Activated naive CD4-positive, alpha-beta T cell treated with anti-CD3 and anti-CD28 coated beads for 36 hours (primary cell): ENCODE measurements at regions not wholly inside any gene's neighbourhood (a gene's known extent, or its start where the extent isn't known, plus 50 kb on each side); places are given as distances from the start of the nearest gene placed in this dataset.

Experiments
- CTCF ChIA-PET: fragments of 350-600 bp; sonication (Branson Sonifier 250); formaldehyde crosslinking; loops from one replicate; lab custom pipeline; 2021; ENCODE audit warnings: antibody characterized with exemption; lab: Charles Lee
- DNase-seq: peaks from one replicate; pipeline ENCODE4 v3.0.0-alpha.2; 2020
- H3K27ac Mint-ChIP-seq: one replicate; pipeline ENCODE4 v1.8.0; 2021; ENCODE audit warnings: mild to moderate bottlenecking, mixed read lengths
- H3K27me3 Mint-ChIP-seq: one replicate; pipeline ENCODE4 v1.8.0; 2021; ENCODE audit warnings: low read depth, mixed read lengths
- H3K36me3 Mint-ChIP-seq: one replicate; pipeline ENCODE4 v1.8.0; 2021; ENCODE audit warnings: low read depth, mixed read lengths
- H3K4me1 Mint-ChIP-seq: one replicate; pipeline ENCODE4 v1.8.0; 2021; ENCODE audit warnings: low read depth, mixed read lengths
- H3K4me3 Mint-ChIP-seq: one replicate; pipeline ENCODE4 v1.8.0; 2021; ENCODE audit warnings: mild to moderate bottlenecking, moderate library complexity, mixed read lengths
- H3K9me3 Mint-ChIP-seq: one replicate; pipeline ENCODE4 v1.8.0; 2021; ENCODE audit warnings: mixed read lengths
- intact Hi-C: fragments of 100-400 bp; cut with micrococcal nuclease; formaldehyde crosslinking; loops from one replicate; pipeline ENCODE4 v1.15.1; 2023

- Mint-ChIP-seq H3K9me3 (no peaks in the 10 kb centered on the region), H3K27me3 (no peaks in the 10 kb centered on the region), H3K27ac (no peak overlapping the region), H3K36me3 (no peaks in the 10 kb centered on the region), H3K4me3 (no peak overlapping the region), H3K4me1 (no peaks in the 10 kb centered on the region)
- CTCF ChIA-PET = no interaction called here
- DNase-seq = no peak
- intact Hi-C loops = no loop called here
Observed at GRCh38 chr6:14844411-14844810, 401.5 kb upstream of the JARID2 start.

- CTCF ChIA-PET = no interaction called here
- H3K4me1 Mint-ChIP-seq = no peaks in the 10 kb centered on the region
- H3K27ac Mint-ChIP-seq = no peak overlapping the region
- no peak overlapping the region for H3K4me3 Mint-ChIP-seq
- no peak for DNase-seq
- no peaks in the 10 kb centered on the region for H3K27me3 Mint-ChIP-seq
- no peaks in the 10 kb centered on the region for H3K9me3 Mint-ChIP-seq
- no peaks in the 10 kb centered on the region for H3K36me3 Mint-ChIP-seq
- intact Hi-C loops = no loop called here
Observed at GRCh38 chr6:14848019-14848418, 397.9 kb upstream of the JARID2 start.

- intact Hi-C loops = no loop called here
- Mint-ChIP-seq H3K4me1 (no peaks in the 10 kb centered on the region), H3K4me3 (no peak overlapping the region), H3K9me3 (no peaks in the 10 kb centered on the region), H3K27ac (no peak overlapping the region), H3K27me3 (no peaks in the 10 kb centered on the region), H3K36me3 (no peaks in the 10 kb centered on the region)
- CTCF ChIA-PET = no interaction called here
- no peak for DNase-seq
Observed at GRCh38 chr6:14849185-14849584, 396.7 kb upstream of the JARID2 start.

- no peaks in the 10 kb centered on the region for H3K36me3 Mint-ChIP-seq
- no peaks in the 10 kb centered on the region for H3K9me3 Mint-ChIP-seq
- no peak for DNase-seq
- CTCF ChIA-PET = no interaction called here
- no peaks in the 10 kb centered on the region for H3K4me1 Mint-ChIP-seq
- no peak overlapping the region for H3K27ac Mint-ChIP-seq
- intact Hi-C loops = no loop called here
- H3K4me3 Mint-ChIP-seq = no peak overlapping the region
- H3K27me3 Mint-ChIP-seq = no peaks in the 10 kb centered on the region
Observed at GRCh38 chr6:14851281-14851680, 394.6 kb upstream of the JARID2 start.

GRCh38 chr6:14852375-14852774, 393.5 kb upstream of the JARID2 start:
- Mint-ChIP-seq H3K9me3 (no peaks in the 10 kb centered on the region), H3K4me3 (no peak overlapping the region), H3K27ac (no peak overlapping the region), H3K4me1 (peaks cover 7% of the 10 kb centered on the region), H3K36me3 (no peaks in the 10 kb centered on the region), H3K27me3 (no peaks in the 10 kb centered on the region)
- intact Hi-C loops = no loop called here
- no peak for DNase-seq
- CTCF ChIA-PET = no interaction called here

- no peak for DNase-seq
- Mint-ChIP-seq H3K4me3 (no peak overlapping the region), H3K9me3 (no peaks in the 10 kb centered on the region), H3K4me1 (peaks cover 28% of the 10 kb centered on the region), H3K27ac (no peak overlapping the region), H3K36me3 (no peaks in the 10 kb centered on the region), H3K27me3 (no peaks in the 10 kb centered on the region)
- intact Hi-C loops = loop anchor here (5.0 kb wide), 2 partner anchors 391 to 644 kb away; partner anchors contain the start of gene JARID2
- CTCF ChIA-PET = no interaction called here
Observed at GRCh38 chr6:14856177-14856576, 389.7 kb upstream of the JARID2 start.

- H3K4me1 Mint-ChIP-seq = peaks cover 28% of the 10 kb centered on the region
- peak overlapping the region; percentile 91 for H3K27ac Mint-ChIP-seq
- intact Hi-C loops = loop anchor here (1.0 to 5.0 kb wide), 3 partner anchors 124 to 645 kb away; partner anchors contain the start of gene JARID2
- no peaks in the 10 kb centered on the region for H3K27me3 Mint-ChIP-seq
- no peaks in the 10 kb centered on the region for H3K36me3 Mint-ChIP-seq
- peak overlapping the region; percentile 36 for H3K4me3 Mint-ChIP-seq
- no peak for DNase-seq
- H3K9me3 Mint-ChIP-seq = no peaks in the 10 kb centered on the region
- CTCF ChIA-PET = no interaction called here
Observed at GRCh38 chr6:14857001-14857400, 388.9 kb upstream of the JARID2 start.

- Mint-ChIP-seq H3K27me3 (no peaks in the 10 kb centered on the region), H3K36me3 (no peaks in the 10 kb centered on the region), H3K9me3 (no peaks in the 10 kb centered on the region), H3K4me3 (peak overlapping the region; percentile 36), H3K4me1 (peaks cover 28% of the 10 kb centered on the region), H3K27ac (peak overlapping the region; percentile 91)
- CTCF ChIA-PET = no interaction called here
- intact Hi-C loops = loop anchor here (1.0 to 5.0 kb wide), 3 partner anchors 124 to 645 kb away; partner anchors contain the start of gene JARID2
- DNase-seq = peak; percentile 79
Observed at GRCh38 chr6:14857501-14857900, 388.4 kb upstream of the JARID2 start.

GRCh38 chr6:14858808-14859207, 387.1 kb upstream of the JARID2 start:
- intact Hi-C loops = loop anchor here (1.0 to 5.0 kb wide), 5 partner anchors 18 to 647 kb away; partner anchors contain the start of gene JARID2
- Mint-ChIP-seq H3K27me3 (no peaks in the 10 kb centered on the region), H3K4me3 (no peak overlapping the region), H3K4me1 (peaks cover 28% of the 10 kb centered on the region), H3K9me3 (no peaks in the 10 kb centered on the region), H3K36me3 (no peaks in the 10 kb centered on the region), H3K27ac (peak overlapping the region; percentile 27)
- CTCF ChIA-PET = interaction anchor here (0.7 kb wide), 1 partner anchor 14 kb away, joined by 3 read pairs; no protein-coding TSS in a partner anchor
- DNase-seq = peak; percentile 35

- Mint-ChIP-seq H3K27me3 (no peaks in the 10 kb centered on the region), H3K4me3 (no peak overlapping the region), H3K36me3 (no peaks in the 10 kb centered on the region), H3K4me1 (peaks cover 33% of the 10 kb centered on the region), H3K27ac (no peak overlapping the region), H3K9me3 (no peaks in the 10 kb centered on the region)
- CTCF ChIA-PET = no interaction called here
- DNase-seq = no peak
- intact Hi-C loops = no loop called here
Observed at GRCh38 chr6:14860774-14861173, 385.1 kb upstream of the JARID2 start.

- Mint-ChIP-seq H3K27me3 (no peaks in the 10 kb centered on the region), H3K4me3 (no peak overlapping the region), H3K36me3 (no peaks in the 10 kb centered on the region), H3K9me3 (no peaks in the 10 kb centered on the region), H3K4me1 (peaks cover 34% of the 10 kb centered on the region), H3K27ac (no peak overlapping the region)
- DNase-seq = no peak
- intact Hi-C loops = no loop called here
- CTCF ChIA-PET = no interaction called here
Observed at GRCh38 chr6:14861491-14861943, 384.4 kb upstream of the JARID2 start.

GRCh38 chr6:14862845-14863244, 383.0 kb upstream of the JARID2 start:
- Mint-ChIP-seq H3K36me3 (no peaks in the 10 kb centered on the region), H3K27me3 (no peaks in the 10 kb centered on the region), H3K4me1 (peaks cover 22% of the 10 kb centered on the region), H3K27ac (no peak overlapping the region), H3K4me3 (no peak overlapping the region), H3K9me3 (no peaks in the 10 kb centered on the region)
- intact Hi-C loops = no loop called here
- DNase-seq = no peak
- CTCF ChIA-PET = interaction anchor here (0.6 to 2.6 kb wide), 2 partner anchors 11 to 463 kb away, joined by 5 to 6 read pairs; no protein-coding TSS in a partner anchor
